ENCODE measurements at regions not wholly inside any gene's neighbourhood (a gene's known extent, or its start where the extent isn't known, plus 50 kb on each side); places are given as distances from the start of the nearest gene placed in this dataset.

DNA sequence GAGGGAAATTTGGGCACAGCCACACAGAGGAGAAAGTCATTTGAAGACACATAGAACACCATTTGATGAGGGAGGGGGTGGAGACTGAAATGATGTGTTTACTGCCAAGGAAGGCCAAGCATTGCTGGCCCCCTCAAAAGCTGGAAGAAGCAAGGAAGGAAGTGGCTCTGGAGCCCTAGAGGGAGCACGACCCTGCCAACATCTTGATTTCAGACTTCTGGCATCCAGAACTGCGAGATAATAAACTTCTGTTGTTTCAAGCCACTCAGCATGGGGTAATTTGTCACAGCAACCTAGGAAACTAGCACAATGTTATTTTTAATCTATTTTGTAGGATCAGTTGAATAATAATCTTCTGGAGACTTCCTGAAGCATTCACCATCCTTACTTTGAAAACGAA lies 314.8 kb upstream of the GOT2 start:
- TF ChIP-seq, protein P1, sequence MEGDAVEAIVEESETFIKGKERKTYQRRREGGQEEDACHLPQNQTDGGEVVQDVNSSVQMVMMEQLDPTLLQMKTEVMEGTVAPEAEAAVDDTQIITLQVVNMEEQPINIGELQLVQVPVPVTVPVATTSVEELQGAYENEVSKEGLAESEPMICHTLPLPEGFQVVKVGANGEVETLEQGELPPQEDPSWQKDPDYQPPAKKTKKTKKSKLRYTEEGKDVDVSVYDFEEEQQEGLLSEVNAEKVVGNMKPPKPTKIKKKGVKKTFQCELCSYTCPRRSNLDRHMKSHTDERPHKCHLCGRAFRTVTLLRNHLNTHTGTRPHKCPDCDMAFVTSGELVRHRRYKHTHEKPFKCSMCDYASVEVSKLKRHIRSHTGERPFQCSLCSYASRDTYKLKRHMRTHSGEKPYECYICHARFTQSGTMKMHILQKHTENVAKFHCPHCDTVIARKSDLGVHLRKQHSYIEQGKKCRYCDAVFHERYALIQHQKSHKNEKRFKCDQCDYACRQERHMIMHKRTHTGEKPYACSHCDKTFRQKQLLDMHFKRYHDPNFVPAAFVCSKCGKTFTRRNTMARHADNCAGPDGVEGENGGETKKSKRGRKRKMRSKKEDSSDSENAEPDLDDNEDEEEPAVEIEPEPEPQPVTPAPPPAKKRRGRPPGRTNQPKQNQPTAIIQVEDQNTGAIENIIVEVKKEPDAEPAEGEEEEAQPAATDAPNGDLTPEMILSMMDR (IDR thresholded peaks at IDR 0.05 in 4 of 5, conservative IDR thresholded peaks at IDR 0.05 in 1 of 5), result no peak
- no peak for TF ChIP-seq POLR2A (IDR thresholded peaks at IDR 0.05)
